Colonic mucosa (tissue), 4 donors: ENCODE measurements at regions not wholly inside any gene's neighbourhood (a gene's known extent, or its start where the extent isn't known, plus 50 kb on each side); places are given as distances from the start of the nearest gene placed in this dataset.

ENCODE experiments used
- DNase-seq: peaks from one replicate; pipeline ENCODE4 v3.0.0-alpha.2; 2020
- H3K27ac ChIP-seq: fragments of 200-600 bp; one replicate; pipeline ENCODE4 v1.8.0; 2021
- H3K27me3 ChIP-seq: fragments of 200-600 bp; one replicate; pipeline ENCODE4 v1.8.0; 2021
- H3K36me3 ChIP-seq: fragments of 200-600 bp; one replicate; pipeline ENCODE4 v1.8.0; 2021
- H3K4me1 ChIP-seq: fragments of 200-600 bp; one replicate; pipeline ENCODE4 v1.8.0; 2021; ENCODE audit warnings: mild to moderate bottlenecking
- H3K4me3 ChIP-seq: fragments of 200-600 bp; one replicate; pipeline ENCODE4 v1.8.0; 2021
- H3K9ac ChIP-seq, 2 donors: one replicate each; pipeline ENCODE4 v1.7.0; 2013; ENCODE audit warnings: control low read depth in 2 of 2, low read depth in 2 of 2, low read length in 2 of 2
- H3K9me3 ChIP-seq: fragments of 200-600 bp; one replicate; pipeline ENCODE4 v1.8.0; 2021
- intact Hi-C: fragments of 100-400 bp; cut with DNase I; formaldehyde crosslinking; loops from one replicate; pipeline ENCODE4 v1.14.1; 2022
- TF ChIP-seq, protein P1 (sequence below): fragments of 200-600 bp; IDR thresholded peaks from one replicate; pipeline ENCODE4 v1.8.0; 2022; ENCODE audit warnings: antibody characterized with exemption, mild to moderate bottlenecking
- donor health status: healthy.
- donor health status: DM: no; HTN: no; CAD: no.
- donor health status: DM: no; HTN: no; CAD: no.

DNA sequence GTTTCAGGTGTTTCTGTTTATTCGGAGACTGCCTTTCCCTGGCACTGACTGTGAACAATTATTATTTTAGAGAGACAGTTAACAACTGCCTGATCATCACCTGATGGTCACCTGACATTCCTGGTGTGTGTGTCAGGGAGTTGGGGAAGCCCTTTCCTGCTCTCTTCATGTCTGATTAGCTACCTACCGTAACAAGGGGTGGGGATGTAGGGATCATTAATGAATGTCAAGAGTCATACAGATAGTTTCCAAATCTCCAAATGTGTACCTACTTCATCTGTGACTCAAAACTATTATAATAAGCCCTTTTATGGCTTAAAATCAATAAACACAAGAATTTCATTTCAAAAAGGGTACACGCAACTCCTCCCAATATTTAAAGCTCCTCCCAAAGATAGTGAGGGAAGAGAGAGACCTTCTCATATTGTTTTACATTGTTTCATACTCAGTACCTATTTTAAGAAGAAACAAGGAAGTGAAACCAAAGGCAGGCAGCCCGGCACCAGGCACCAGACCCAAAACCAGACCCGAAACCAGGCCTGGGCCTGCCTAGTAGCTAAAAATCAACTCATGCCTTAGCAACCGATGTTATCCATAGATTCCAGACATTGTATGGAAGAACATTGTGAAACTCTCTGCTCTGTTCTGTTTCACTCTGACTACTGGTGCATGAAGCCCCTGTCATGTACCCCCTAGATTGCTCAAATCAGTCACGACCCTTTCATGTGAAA is 844.9 kb upstream of the ALCAM start:
- intact Hi-C loops: no loop called here
- no peaks in the 10 kb centered on the region for H3K36me3 ChIP-seq
- no peaks in the 10 kb centered on the region for H3K27me3 ChIP-seq
- H3K9me3 ChIP-seq: no peaks in the 10 kb centered on the region
- TF ChIP-seq, protein P1, sequence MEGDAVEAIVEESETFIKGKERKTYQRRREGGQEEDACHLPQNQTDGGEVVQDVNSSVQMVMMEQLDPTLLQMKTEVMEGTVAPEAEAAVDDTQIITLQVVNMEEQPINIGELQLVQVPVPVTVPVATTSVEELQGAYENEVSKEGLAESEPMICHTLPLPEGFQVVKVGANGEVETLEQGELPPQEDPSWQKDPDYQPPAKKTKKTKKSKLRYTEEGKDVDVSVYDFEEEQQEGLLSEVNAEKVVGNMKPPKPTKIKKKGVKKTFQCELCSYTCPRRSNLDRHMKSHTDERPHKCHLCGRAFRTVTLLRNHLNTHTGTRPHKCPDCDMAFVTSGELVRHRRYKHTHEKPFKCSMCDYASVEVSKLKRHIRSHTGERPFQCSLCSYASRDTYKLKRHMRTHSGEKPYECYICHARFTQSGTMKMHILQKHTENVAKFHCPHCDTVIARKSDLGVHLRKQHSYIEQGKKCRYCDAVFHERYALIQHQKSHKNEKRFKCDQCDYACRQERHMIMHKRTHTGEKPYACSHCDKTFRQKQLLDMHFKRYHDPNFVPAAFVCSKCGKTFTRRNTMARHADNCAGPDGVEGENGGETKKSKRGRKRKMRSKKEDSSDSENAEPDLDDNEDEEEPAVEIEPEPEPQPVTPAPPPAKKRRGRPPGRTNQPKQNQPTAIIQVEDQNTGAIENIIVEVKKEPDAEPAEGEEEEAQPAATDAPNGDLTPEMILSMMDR: no peak
- no peak overlapping the region for H3K27ac ChIP-seq
- DNase-seq: no peak
- no peaks in the 10 kb centered on the region for H3K4me1 ChIP-seq
- H3K9ac ChIP-seq: no peak overlapping the region
- no peak overlapping the region for H3K4me3 ChIP-seq

DNA sequence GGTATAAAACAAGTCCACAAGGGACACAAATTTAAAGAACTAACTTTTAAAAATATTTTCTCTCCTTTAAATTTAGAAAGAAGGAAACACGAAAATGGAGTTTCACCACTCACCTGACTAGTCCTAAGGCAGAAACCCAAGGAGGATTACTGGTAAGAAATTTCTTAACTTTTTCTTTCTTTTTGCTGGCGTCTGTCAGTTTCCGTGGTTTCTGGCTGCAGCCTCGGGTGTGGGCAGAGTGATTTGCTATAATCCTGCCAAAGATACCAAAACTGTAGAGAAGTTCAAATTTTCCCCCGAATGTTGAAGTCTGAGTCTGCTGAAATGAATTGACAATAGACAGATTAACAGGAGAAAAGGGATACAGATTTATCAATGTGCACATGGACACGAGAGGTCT is 843.6 kb upstream of the ALCAM start:
- TF ChIP-seq, protein P1: no peak
- H3K36me3 ChIP-seq: no peaks in the 10 kb centered on the region
- intact Hi-C loops: no loop called here
- no peak overlapping the region for H3K9ac ChIP-seq
- no peaks in the 10 kb centered on the region for H3K9me3 ChIP-seq
- H3K4me3 ChIP-seq: no peak overlapping the region
- no peaks in the 10 kb centered on the region for H3K4me1 ChIP-seq
- H3K27ac ChIP-seq: no peak overlapping the region
- no peaks in the 10 kb centered on the region for H3K27me3 ChIP-seq
- no peak for DNase-seq

DNA sequence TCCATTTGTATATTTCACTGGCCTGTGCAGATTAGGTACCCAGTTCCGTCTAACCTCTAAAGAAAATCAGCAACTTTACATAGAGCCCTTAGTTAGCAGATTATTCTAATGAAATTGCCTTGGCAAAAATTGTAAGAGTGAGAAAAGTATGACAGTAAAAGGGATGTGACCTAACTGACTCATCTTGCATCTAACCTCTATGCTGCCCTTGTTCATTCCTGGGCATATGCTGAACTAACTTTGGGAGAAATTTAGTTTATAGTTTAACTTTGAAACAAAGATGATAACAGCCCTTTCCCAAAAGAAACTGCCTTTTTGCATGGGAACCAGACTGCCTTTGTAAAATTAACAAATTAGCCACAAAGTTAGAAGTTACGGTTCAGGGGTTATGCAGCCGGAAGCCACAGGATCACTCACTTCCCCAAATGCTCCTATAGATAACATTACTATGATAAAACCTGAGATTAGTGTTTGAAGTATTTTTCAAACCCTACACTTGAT is 839.8 kb upstream of the ALCAM start:
- intact Hi-C loops: no loop called here
- no peaks in the 10 kb centered on the region for H3K27me3 ChIP-seq
- H3K4me1 ChIP-seq: no peaks in the 10 kb centered on the region
- DNase-seq: no peak
- H3K9ac ChIP-seq: no peak overlapping the region
- no peaks in the 10 kb centered on the region for H3K9me3 ChIP-seq
- H3K27ac ChIP-seq: no peak overlapping the region
- TF ChIP-seq, protein P1: no peak
- H3K4me3 ChIP-seq: no peak overlapping the region
- no peaks in the 10 kb centered on the region for H3K36me3 ChIP-seq

DNA sequence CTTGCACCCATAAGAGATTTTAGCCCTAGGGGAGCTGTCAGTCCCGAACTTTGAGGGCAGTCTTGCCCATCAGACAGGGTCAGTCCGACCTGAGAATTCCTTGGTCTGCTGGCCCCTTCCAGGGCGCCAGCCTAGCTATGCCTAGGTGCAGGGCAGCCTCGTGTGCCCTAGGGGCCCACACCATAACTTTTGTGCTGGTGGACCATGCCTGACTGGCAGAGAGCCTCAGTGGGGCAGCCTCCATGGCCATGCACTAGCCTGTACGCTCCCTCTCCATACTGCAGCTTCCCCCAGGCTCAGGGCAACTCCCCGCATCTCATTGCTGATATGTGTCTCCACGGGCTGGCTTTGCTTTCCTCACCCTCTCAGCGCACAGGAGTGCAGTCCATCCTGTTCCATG is 835.8 kb upstream of the ALCAM start:
- Histone ChIP-seq H3K4me3 (no peak overlapping the region), H3K27me3 (no peaks in the 10 kb centered on the region), H3K9me3 (no peaks in the 10 kb centered on the region), H3K36me3 (no peaks in the 10 kb centered on the region), H3K27ac (no peak overlapping the region), H3K9ac (no peak overlapping the region), H3K4me1 (no peaks in the 10 kb centered on the region)
- no peak for DNase-seq
- TF ChIP-seq, protein P1: no peak
- intact Hi-C loops: no loop called here

DNA sequence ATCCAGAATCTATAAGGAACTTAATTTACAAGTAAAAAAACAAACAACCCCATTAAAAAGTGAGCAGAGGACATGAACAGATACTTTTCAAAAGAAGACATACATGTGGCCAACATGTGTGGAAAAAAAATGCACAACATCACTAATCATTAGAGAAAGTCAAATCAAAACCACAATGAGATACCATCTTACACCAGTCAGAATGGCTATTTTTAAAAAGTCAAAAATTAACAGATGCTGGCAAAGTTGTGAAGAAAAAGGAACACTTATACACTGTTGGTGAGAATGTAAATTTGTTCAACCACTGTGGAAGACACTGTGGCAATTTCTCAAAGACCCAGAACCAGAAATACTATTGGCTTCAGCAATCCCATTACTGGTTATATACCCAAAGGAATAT is 830.0 kb upstream of the ALCAM start:
- intact Hi-C loops: no loop called here
- H3K27ac ChIP-seq: no peak overlapping the region
- H3K27me3 ChIP-seq: no peaks in the 10 kb centered on the region

More for the DNA sequence above, 830.0 kb upstream of the ALCAM start:
- Histone ChIP-seq H3K36me3 (no peaks in the 10 kb centered on the region), H3K4me1 (no peaks in the 10 kb centered on the region), H3K9ac (no peak overlapping the region), H3K9me3 (no peaks in the 10 kb centered on the region), H3K4me3 (no peak overlapping the region)
- TF ChIP-seq, protein P1: no peak
- DNase-seq: no peak
